Neural cell (in vitro differentiated cells): ENCODE measurements at regions not wholly inside any gene's neighbourhood (a gene's known extent, or its start where the extent isn't known, plus 50 kb on each side); places are given as distances from the start of the nearest gene placed in this dataset.

Experiments used
- H2AFZ ChIP-seq: fragments of 200-600, 300-800 bp; sonication (generic), shearing (Covaris generic); 2 replicates; pipeline ENCODE4 v1.6.0; 2014; ENCODE audit warnings: low read depth, mild to moderate bottlenecking, antibody characterized with exemption, low read length, moderate library complexity
- H3F3A ChIP-seq: fragments of 200-600 bp; shearing (Covaris generic); 2 replicates; pipeline ENCODE4 v1.6.1; 2016; ENCODE audit warnings: mild to moderate bottlenecking, moderate library complexity, mixed read lengths, antibody characterized with exemption, low read length; ENCODE audit not compliant: insufficient read depth, poor library complexity, severe bottlenecking
- H3K27ac ChIP-seq: fragments of 200-600, 300-800 bp; sonication (generic), shearing (Covaris generic); 2 replicates; pipeline ENCODE4 v1.5.1; 2014; ENCODE audit warnings: mild to moderate bottlenecking, low read length, moderate library complexity
- H3K27me3 ChIP-seq: fragments of 300-800, 200-600 bp; sonication (generic), shearing (Covaris generic); 2 replicates; pipeline ENCODE4 v1.6.0; 2014; ENCODE audit warnings: mild to moderate bottlenecking, low read depth, low read length, moderate library complexity; ENCODE audit not compliant: insufficient read depth
- H3K36me3 ChIP-seq: fragments of 300-800, 200-600 bp; sonication (generic), shearing (Covaris generic); 2 replicates; pipeline ENCODE4 v1.5.1; 2014; ENCODE audit warnings: mild to moderate bottlenecking, antibody characterized with exemption, low read length, moderate library complexity; ENCODE audit not compliant: insufficient read depth
- H3K4me2 ChIP-seq: fragments of 300-800, 200-600 bp; sonication (generic), shearing (Covaris generic); 2 replicates; pipeline ENCODE4 v1.6.0; 2014; ENCODE audit warnings: mild to moderate bottlenecking, low read length
- H3K4me3 ChIP-seq: fragments of 300-800, 200-600 bp; sonication (generic), shearing (Covaris generic); 2 replicates; pipeline ENCODE4 v1.5.1; 2014; ENCODE audit warnings: mild to moderate bottlenecking, low read length, moderate library complexity
- H3K79me2 ChIP-seq: fragments of 200-600 bp; shearing (Covaris generic); replicated peaks from 2 replicates; pipeline ENCODE4 v1.6.0; 2014; ENCODE audit warnings: mild to moderate bottlenecking, low read length, moderate library complexity; ENCODE audit not compliant: insufficient read depth
- H3K9ac ChIP-seq: fragments of 300-800, 200-600 bp; sonication (generic), shearing (Covaris generic); 2 replicates; pipeline ENCODE4 v1.6.1; 2016; ENCODE audit warnings: mild to moderate bottlenecking, low read length, mixed read lengths
- H3K9me2 ChIP-seq: fragments of 200-600 bp; shearing (Covaris generic); 2 replicates; pipeline ENCODE4 v1.6.1; 2016; ENCODE audit warnings: mild to moderate bottlenecking, low read length, mixed read lengths; ENCODE audit not compliant: insufficient read depth
- H3K9me3 ChIP-seq: fragments of 200-600, 300-800 bp; sonication (generic), shearing (Covaris generic); 2 replicates; pipeline ENCODE4 v1.6.1; 2016; ENCODE audit warnings: mild to moderate bottlenecking, mixed run types, low read length, moderate library complexity, mixed read lengths
- H4K20me1 ChIP-seq: fragments of 200-600 bp; shearing (Covaris generic); 2 replicates; pipeline ENCODE4 v1.6.1; 2016; ENCODE audit warnings: mild to moderate bottlenecking, mixed run types; ENCODE audit not compliant: insufficient read depth
- CTCF ChIP-seq: fragments of 450-650 bp; IDR thresholded peaks from 2 replicates; pipeline ENCODE4 v1.5.1; 2014; ENCODE audit warnings: antibody characterized with exemption, mild to moderate bottlenecking, moderate library complexity; ENCODE audit not compliant: poor library complexity, severe bottlenecking
- EP300 ChIP-seq: fragments of 450-650 bp; conservative IDR thresholded peaks from 2 replicates; pipeline ENCODE4 v1.6.1; 2014; ENCODE audit warnings: antibody characterized with exemption, mild to moderate bottlenecking, moderate library complexity; ENCODE audit not compliant: poor library complexity, severe bottlenecking
- EZH2 ChIP-seq: fragments of 200-600, 300-800 bp; shearing (Covaris generic), sonication (generic); IDR thresholded peaks from 2 replicates; pipeline ENCODE4 v1.6.1; 2014; ENCODE audit warnings: antibody characterized with exemption, low read length, borderline replicate concordance, mild to moderate bottlenecking; ENCODE audit not compliant: insufficient read depth, poor library complexity, severe bottlenecking
- MXI1 ChIP-seq: fragments of 450-650 bp; conservative IDR thresholded peaks from 2 replicates; pipeline ENCODE4 v1.6.1; 2014; ENCODE audit warnings: antibody characterized with exemption, mild to moderate bottlenecking; ENCODE audit not compliant: poor library complexity, severe bottlenecking
- POLR2AphosphoS5 ChIP-seq: IDR thresholded peaks from 2 replicates; pipeline ENCODE4 v1.6.1; 2012
- RAD21 ChIP-seq: fragments of 450-650 bp; conservative IDR thresholded peaks from 2 replicates; pipeline ENCODE4 v1.6.1; 2014; ENCODE audit warnings: antibody characterized with exemption, mild to moderate bottlenecking, moderate library complexity
- REST ChIP-seq: IDR thresholded peaks from 2 replicates; pipeline ENCODE4 v1.6.1; 2012; ENCODE audit warnings: borderline replicate concordance
- SMC3 ChIP-seq: fragments of 450-650 bp; conservative IDR thresholded peaks from 2 replicates; pipeline ENCODE4 v1.6.1; 2014; ENCODE audit warnings: antibody characterized with exemption, mild to moderate bottlenecking, moderate library complexity; ENCODE audit not compliant: poor library complexity
- TAF1 ChIP-seq: IDR thresholded peaks from 2 replicates; pipeline ENCODE4 v1.6.1; 2012; ENCODE audit warnings: low read depth

GRCh38 chr1:190649553-190649952, 171.9 kb upstream of the BRINP3 start:
- Histone ChIP-seq H3K36me3 (no peaks in the 10 kb centered on the region), H2AFZ (no peak overlapping the region), H3F3A (no peaks in the 10 kb centered on the region), H3K27ac (no peak overlapping the region), H3K9me2 (no peaks in the 10 kb centered on the region), H4K20me1 (no peaks in the 10 kb centered on the region), H3K9ac (no peak overlapping the region), H3K4me2 (no peak overlapping the region), H3K4me3 (no peak overlapping the region), H3K9me3 (no peaks in the 10 kb centered on the region), H3K79me2 (no peaks in the 10 kb centered on the region), H3K27me3 (no peaks in the 10 kb centered on the region)
- TF ChIP-seq EP300 (no peak), SMC3 (no peak), RAD21 (no peak), EZH2 (no peak), POLR2AphosphoS5 (no peak), TAF1 (no peak)

GRCh38 chr1:190658907-190659306, 181.2 kb upstream of the BRINP3 start:
- Histone ChIP-seq H3K9ac (no peak overlapping the region), H3F3A (no peaks in the 10 kb centered on the region), H4K20me1 (no peaks in the 10 kb centered on the region), H3K27ac (no peak overlapping the region), H3K36me3 (no peaks in the 10 kb centered on the region), H2AFZ (no peak overlapping the region), H3K79me2 (no peaks in the 10 kb centered on the region), H3K27me3 (no peaks in the 10 kb centered on the region), H3K4me2 (no peak overlapping the region), H3K9me3 (no peaks in the 10 kb centered on the region), H3K9me2 (no peaks in the 10 kb centered on the region), H3K4me3 (no peak overlapping the region)
- no peak for TF ChIP-seq SMC3
- no peak for TF ChIP-seq MXI1
- no peak for TF ChIP-seq CTCF
- TF ChIP-seq TAF1, result no peak
- no peak for TF ChIP-seq POLR2AphosphoS5
- no peak for TF ChIP-seq RAD21
- no peak for TF ChIP-seq REST
- no peak for TF ChIP-seq EP300

- Histone ChIP-seq H3K9me2 (no peaks in the 10 kb centered on the region), H4K20me1 (no peaks in the 10 kb centered on the region), H2AFZ (no peak overlapping the region), H3F3A (no peaks in the 10 kb centered on the region), H3K9me3 (no peaks in the 10 kb centered on the region), H3K9ac (no peak overlapping the region), H3K27me3 (no peaks in the 10 kb centered on the region), H3K4me2 (no peak overlapping the region), H3K79me2 (no peaks in the 10 kb centered on the region), H3K36me3 (no peaks in the 10 kb centered on the region), H3K4me3 (no peak overlapping the region), H3K27ac (no peak overlapping the region)
- TF ChIP-seq TAF1 (no peak), MXI1 (no peak), POLR2AphosphoS5 (no peak), RAD21 (no peak), EP300 (no peak), REST (no peak), SMC3 (no peak)
Measured at GRCh38 chr1:190663962-190664361, 186.3 kb upstream of the BRINP3 start.
